NT2/D1 (cell line): ENCODE measurements at regions not wholly inside any gene's neighbourhood (a gene's known extent, or its start where the extent isn't known, plus 50 kb on each side); places are given as distances from the start of the nearest gene placed in this dataset.

ENCODE experiments used
- DNase-seq: peaks from one replicate; pipeline ENCODE4 v3.0.0-alpha.2; 2011; ENCODE audit warnings: low read depth, low spot score
- H3K27me3 ChIP-seq: 2 replicates; pipeline ENCODE4 v1.6.0; 2011; ENCODE audit warnings: mild to moderate bottlenecking; ENCODE audit not compliant: insufficient read length, insufficient read depth
- H3K36me3 ChIP-seq: 2 replicates; pipeline ENCODE4 v1.6.1; 2011; ENCODE audit warnings: mild to moderate bottlenecking, low read length, mixed read lengths; ENCODE audit not compliant: insufficient read depth, insufficient read length
- H3K4me1 ChIP-seq: 2 replicates; pipeline ENCODE4 v1.5.1; 2011; ENCODE audit not compliant: insufficient read depth, insufficient read length
- H3K4me3 ChIP-seq: 2 replicates; pipeline ENCODE4 v1.5.1; 2011; ENCODE audit warnings: low read depth; ENCODE audit not compliant: insufficient read length
- H3K9ac ChIP-seq: 2 replicates; pipeline ENCODE4 v1.6.0; 2011; ENCODE audit warnings: low read depth; ENCODE audit not compliant: insufficient read length
- H3K9me3 ChIP-seq: 2 replicates; pipeline ENCODE4 v1.5.1; 2011; ENCODE audit warnings: mild to moderate bottlenecking, low read length; ENCODE audit not compliant: insufficient read depth
- SUZ12 ChIP-seq: IDR thresholded peaks from 2 replicates; pipeline ENCODE4 v1.6.1; 2011; ENCODE audit not compliant: insufficient read length, insufficient read depth; ENCODE audit errors: extremely low read depth
- YY1 ChIP-seq: IDR thresholded peaks from 2 replicates; pipeline ENCODE4 v1.6.1; 2011; ENCODE audit not compliant: insufficient read length, insufficient read depth
- ZNF274 ChIP-seq: IDR thresholded peaks from 2 replicates; pipeline ENCODE4 v1.6.1; 2011; ENCODE audit warnings: mild to moderate bottlenecking, low read depth, low read length

DNA sequence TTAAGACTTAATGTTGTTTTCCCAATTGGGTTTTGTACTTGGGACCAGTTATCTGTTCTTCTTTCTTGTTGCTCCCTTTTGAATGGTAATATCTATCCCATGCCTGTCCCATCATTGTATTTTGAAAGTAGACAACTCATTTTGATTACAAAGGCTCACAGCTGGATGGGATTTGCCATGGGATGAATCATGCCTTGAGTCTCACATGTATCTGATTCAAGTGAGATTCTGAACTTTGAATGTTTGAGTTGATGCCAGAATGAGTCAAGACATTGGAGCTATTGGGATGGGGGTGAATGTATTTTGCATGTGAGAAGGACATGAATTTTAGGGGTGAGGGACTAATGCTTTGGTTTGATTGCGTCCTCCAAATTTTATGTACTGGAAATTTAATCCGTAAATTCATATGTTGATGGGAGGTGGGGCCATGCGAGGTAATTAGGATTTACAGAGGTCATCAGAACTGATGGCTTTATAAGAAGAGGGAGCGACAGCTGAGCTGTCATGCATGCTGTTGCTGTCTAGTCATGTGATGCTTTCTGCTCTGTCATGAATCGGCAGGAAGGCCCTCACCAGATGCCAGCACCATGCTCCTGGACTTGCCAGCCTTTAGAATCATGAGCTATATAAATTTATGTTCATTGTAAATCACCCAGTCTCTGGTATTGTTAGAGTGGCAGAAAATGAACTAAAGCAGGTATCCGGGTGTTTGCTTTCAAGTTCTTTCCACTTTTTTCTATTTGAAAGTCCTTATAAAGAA lies 741.3 kb upstream of the RAB6C start:
- DNase-seq, result no peak
- no peak overlapping the region for H3K4me3 ChIP-seq
- TF ChIP-seq YY1 (no peak), SUZ12 (no peak), ZNF274 (no peak)
- no peaks in the 10 kb centered on the region for H3K36me3 ChIP-seq
- H3K9ac ChIP-seq, result no peak overlapping the region
- no peaks in the 10 kb centered on the region for H3K4me1 ChIP-seq
- peaks cover 7% of the 10 kb centered on the region; the same call in 1 of the 2 replicates for H3K9me3 ChIP-seq
- H3K27me3 ChIP-seq, result no peaks in the 10 kb centered on the region

DNA sequence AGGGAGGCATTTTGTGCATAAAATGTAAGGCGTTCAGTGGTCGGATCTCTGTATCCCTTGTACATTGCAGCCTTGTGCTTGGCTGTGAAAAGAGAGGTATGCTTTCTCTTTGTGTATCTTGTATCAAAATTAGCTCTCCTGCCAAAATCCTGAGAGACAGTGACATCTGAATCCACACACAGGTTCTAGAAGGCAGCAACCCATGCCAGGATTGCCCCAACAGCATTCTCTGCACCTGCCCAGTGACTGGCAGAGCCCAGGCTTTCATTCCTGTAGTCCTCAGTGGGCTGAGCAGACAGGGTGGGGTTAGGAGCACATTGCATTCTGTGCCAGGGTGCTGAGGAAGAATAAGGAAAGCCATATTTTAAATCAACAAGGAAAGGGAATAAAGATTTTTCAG lies 740.3 kb upstream of the RAB6C start:
- Histone ChIP-seq H3K4me3 (no peak overlapping the region), H3K9me3 (peaks cover 7% of the 10 kb centered on the region; the same call in 1 of the 2 replicates), H3K9ac (no peak overlapping the region), H3K27me3 (no peaks in the 10 kb centered on the region), H3K4me1 (no peaks in the 10 kb centered on the region), H3K36me3 (no peaks in the 10 kb centered on the region)
- no peak for TF ChIP-seq SUZ12
- no peak for TF ChIP-seq ZNF274
- no peak for TF ChIP-seq YY1
- no peak for DNase-seq

DNA sequence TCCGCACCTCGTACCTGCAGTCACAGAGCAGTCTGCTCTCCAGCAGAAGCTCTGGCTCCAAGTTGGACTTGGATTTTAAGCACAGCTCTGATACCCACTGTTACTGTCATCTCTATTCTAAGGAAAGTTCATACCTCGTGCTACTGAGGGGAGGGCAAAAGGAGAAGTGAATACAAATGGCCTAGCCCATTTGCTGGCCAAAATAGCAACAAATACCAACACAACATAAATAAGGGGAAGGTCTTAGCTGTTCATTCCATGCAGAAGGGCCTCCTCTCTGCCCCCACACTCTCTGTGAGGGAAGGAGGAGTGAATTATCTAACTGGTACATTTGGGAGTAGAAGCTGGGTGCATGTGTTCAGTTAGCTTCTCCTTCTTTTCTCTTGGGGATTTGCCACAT lies 739.4 kb upstream of the RAB6C start:
- DNase-seq, result no peak

DNA sequence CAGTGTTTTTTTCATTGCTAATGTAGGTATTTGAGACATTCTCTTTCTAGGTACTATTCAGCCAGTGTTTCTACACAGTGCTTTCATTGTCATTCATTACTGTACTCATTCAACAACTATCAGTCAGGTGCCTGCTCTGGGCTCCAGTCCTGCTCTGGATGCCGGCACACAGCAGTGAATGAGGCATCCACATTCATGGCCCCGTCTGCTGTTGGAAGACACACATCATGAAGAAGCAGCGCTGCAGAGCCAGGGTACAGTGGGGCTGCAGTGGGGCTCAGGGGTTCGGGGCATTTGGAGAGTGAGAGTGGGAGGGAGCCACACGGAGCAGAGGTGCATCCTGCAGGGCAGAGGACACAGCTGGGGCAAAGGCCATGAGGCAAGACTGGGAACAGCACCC lies 737.2 kb upstream of the RAB6C start:
- no peaks in the 10 kb centered on the region for H3K36me3 ChIP-seq
- H3K9me3 ChIP-seq, result peaks cover 8% of the 10 kb centered on the region; the same call in 1 of the 2 replicates
- no peak for TF ChIP-seq YY1
- no peak for TF ChIP-seq SUZ12
- no peak for TF ChIP-seq ZNF274
- H3K27me3 ChIP-seq, result no peaks in the 10 kb centered on the region
- no peak for DNase-seq
- no peaks in the 10 kb centered on the region for H3K4me1 ChIP-seq
- no peak overlapping the region for H3K9ac ChIP-seq
- H3K4me3 ChIP-seq, result no peak overlapping the region

More for the DNA sequence above, 739.4 kb upstream of the RAB6C start:
- TF ChIP-seq YY1, result no peak
- TF ChIP-seq ZNF274, result no peak
- no peak for TF ChIP-seq SUZ12
- no peak overlapping the region for H3K4me3 ChIP-seq
- no peaks in the 10 kb centered on the region for H3K36me3 ChIP-seq
- no peaks in the 10 kb centered on the region for H3K27me3 ChIP-seq
- H3K4me1 ChIP-seq, result no peaks in the 10 kb centered on the region
- H3K9ac ChIP-seq, result no peak overlapping the region
- H3K9me3 ChIP-seq, result peaks cover 7% of the 10 kb centered on the region; the same call in 1 of the 2 replicates

DNA sequence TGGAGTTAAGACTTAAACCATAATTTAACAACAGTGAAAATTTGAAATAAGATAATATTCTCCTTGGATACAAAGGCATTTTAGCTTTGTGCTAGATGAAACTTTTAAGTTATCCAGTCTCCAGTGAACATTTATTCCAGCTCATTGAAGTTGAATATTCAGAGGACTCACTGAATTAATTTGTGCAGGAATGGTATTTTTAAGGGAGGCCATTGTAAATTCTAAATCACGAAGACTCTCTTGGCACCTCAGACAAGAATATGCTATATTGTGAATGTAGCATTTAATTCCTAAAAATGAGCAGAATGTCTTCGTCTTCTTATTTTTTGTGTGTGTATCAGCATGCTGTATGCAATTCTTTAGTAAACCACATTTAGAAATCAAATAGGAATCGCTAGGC lies 731.7 kb upstream of the RAB6C start:
- TF ChIP-seq ZNF274, result no peak
- no peak for TF ChIP-seq SUZ12
- no peak for TF ChIP-seq YY1
- Histone ChIP-seq H3K9ac (no peak overlapping the region), H3K4me3 (no peak overlapping the region), H3K36me3 (no peaks in the 10 kb centered on the region), H3K4me1 (no peaks in the 10 kb centered on the region), H3K27me3 (peaks cover 2% of the 10 kb centered on the region), H3K9me3 (peaks cover 8% of the 10 kb centered on the region; the same call in 1 of the 2 replicates)
- no peak for DNase-seq

DNA sequence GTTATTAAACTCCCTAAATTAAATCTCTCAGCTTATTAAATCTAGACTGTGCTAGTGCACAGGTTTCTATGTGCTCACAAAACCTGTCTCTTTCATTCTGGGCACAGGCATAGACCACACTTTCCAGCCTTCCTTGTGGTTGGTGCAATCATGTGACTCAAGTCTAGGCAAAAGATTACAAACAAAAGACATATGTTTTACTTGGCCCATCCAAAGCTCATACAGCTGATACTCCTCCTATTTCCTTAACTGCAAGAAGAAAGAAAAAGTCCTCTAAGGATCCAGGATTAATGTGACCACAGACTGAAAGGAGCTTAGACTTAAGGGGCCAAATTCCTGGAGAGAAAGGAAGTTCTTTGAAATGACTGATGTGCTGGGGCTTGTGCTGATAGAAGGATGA lies 731.3 kb upstream of the RAB6C start:
- Histone ChIP-seq H3K9me3 (peaks cover 8% of the 10 kb centered on the region; the same call in 1 of the 2 replicates), H3K4me3 (no peak overlapping the region), H3K4me1 (no peaks in the 10 kb centered on the region), H3K9ac (no peak overlapping the region), H3K27me3 (peaks cover 2% of the 10 kb centered on the region), H3K36me3 (no peaks in the 10 kb centered on the region)
- no peak for TF ChIP-seq YY1
- no peak for TF ChIP-seq SUZ12
- TF ChIP-seq ZNF274, result no peak
- no peak for DNase-seq

DNA sequence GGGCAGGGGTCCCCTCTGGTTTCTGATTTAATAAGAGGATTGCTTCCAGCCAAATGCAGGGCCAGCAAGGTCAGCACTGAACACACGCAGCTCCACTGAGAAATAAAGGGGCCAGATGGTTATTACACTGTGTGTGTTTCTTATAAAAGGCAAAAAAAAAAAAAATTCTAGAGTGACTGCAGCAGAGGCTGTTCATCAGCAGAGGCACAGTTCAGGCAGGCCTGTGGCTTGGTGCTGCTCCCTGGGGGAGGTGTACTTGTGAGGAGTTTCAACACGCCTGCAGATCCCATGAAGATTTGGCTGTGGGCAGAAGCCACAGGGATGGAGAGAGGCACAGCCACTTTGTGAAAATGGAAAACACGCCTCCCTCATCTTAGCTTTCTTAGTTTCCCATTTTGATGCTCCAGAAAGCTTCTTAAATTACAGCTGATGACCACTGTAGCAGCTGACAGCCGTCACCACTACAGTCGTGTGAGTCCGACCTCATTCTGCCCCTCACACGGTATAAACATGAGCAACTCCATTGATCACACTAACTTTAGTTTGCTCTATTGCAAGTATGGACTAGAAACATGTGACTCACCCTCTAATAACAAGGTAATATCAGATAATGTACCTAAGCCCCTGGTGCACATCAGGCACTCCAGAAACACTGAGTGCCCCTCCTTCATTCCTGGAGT lies 726.5 kb upstream of the RAB6C start:
- no peak overlapping the region for H3K4me3 ChIP-seq
- H3K36me3 ChIP-seq, result no peaks in the 10 kb centered on the region
- no peak for DNase-seq
- TF ChIP-seq SUZ12, result no peak
- no peak for TF ChIP-seq ZNF274
- no peak for TF ChIP-seq YY1
- no peaks in the 10 kb centered on the region for H3K4me1 ChIP-seq
- peaks cover 2% of the 10 kb centered on the region for H3K27me3 ChIP-seq
- no peak overlapping the region for H3K9ac ChIP-seq
- no peaks in the 10 kb centered on the region for H3K9me3 ChIP-seq
